Trophoblast cell (in vitro differentiated cells and primary cell): ENCODE measurements at regions not wholly inside any gene's neighbourhood (a gene's known extent, or its start where the extent isn't known, plus 50 kb on each side); places are given as distances from the start of the nearest gene placed in this dataset.

ENCODE experiments used
- DNase-seq, 2 donors: peaks; one replicate each; pipeline ENCODE4 v3.0.0-alpha.2; 2016
- H2AFZ ChIP-seq: 2 replicates; pipeline ENCODE4 v1.6.1; 2013; ENCODE audit warnings: low read length, moderate library complexity, mild to moderate bottlenecking; ENCODE audit not compliant: insufficient read depth, poor library complexity
- H2AK5ac ChIP-seq: 2 replicates; pipeline ENCODE4 v1.6.1; 2013; ENCODE audit warnings: mild to moderate bottlenecking, low read length
- H2BK120ac ChIP-seq: 2 replicates; pipeline ENCODE4 v1.6.1; 2013; ENCODE audit warnings: low read length, mild to moderate bottlenecking, moderate library complexity; ENCODE audit not compliant: insufficient read depth, poor library complexity
- H2BK12ac ChIP-seq: 2 replicates; pipeline ENCODE4 v1.6.1; 2013; ENCODE audit warnings: mild to moderate bottlenecking, low read length, moderate library complexity
- H2BK5ac ChIP-seq: 2 replicates; pipeline ENCODE4 v1.6.1; 2013; ENCODE audit warnings: low read length, low read depth, moderate library complexity, mild to moderate bottlenecking; ENCODE audit not compliant: poor library complexity
- H3K14ac ChIP-seq: 2 replicates; pipeline ENCODE4 v1.6.1; 2013; ENCODE audit warnings: mild to moderate bottlenecking, low read length
- H3K18ac ChIP-seq: 2 replicates; pipeline ENCODE4 v1.6.1; 2013; ENCODE audit warnings: mild to moderate bottlenecking, low read length
- H3K23ac ChIP-seq: 2 replicates; pipeline ENCODE4 v1.6.1; 2013; ENCODE audit warnings: low read length
- H3K27ac ChIP-seq: 2 replicates; pipeline ENCODE4 v1.5.1; 2013; ENCODE audit warnings: low read depth, mild to moderate bottlenecking, inconsistent platforms, low read length, moderate library complexity
- H3K27me3 ChIP-seq: 2 replicates; pipeline ENCODE4 v1.6.1; 2013; ENCODE audit warnings: inconsistent platforms, mild to moderate bottlenecking, low read length, moderate library complexity; ENCODE audit not compliant: insufficient read depth
- H3K36me3 ChIP-seq, 2 experiments: 1 replicate in 1 of 2; 2 replicates in 1 of 2; pipeline ENCODE4 v1.6.1; 2013; ENCODE audit warnings: low read length in 2 of 2, mild to moderate bottlenecking in 2 of 2, moderate library complexity in 1 of 2; ENCODE audit not compliant: insufficient read depth in 2 of 2, control insufficient read depth in 1 of 2
- H3K4ac ChIP-seq: 2 replicates; pipeline ENCODE4 v1.6.1; 2013; ENCODE audit warnings: low read depth, mild to moderate bottlenecking, low read length, moderate library complexity
- H3K4me1 ChIP-seq, 2 experiments: 1 replicate in 1 of 2; 2 replicates in 1 of 2; pipeline ENCODE4 v1.6.1; 2013; ENCODE audit warnings: low read length in 2 of 2, mild to moderate bottlenecking in 2 of 2, moderate library complexity in 1 of 2; ENCODE audit not compliant: insufficient read depth in 2 of 2, control insufficient read depth in 1 of 2
- H3K4me2 ChIP-seq: 2 replicates; pipeline ENCODE4 v1.6.1; 2013; ENCODE audit warnings: inconsistent platforms, mild to moderate bottlenecking, low read length, moderate library complexity
- H3K4me3 ChIP-seq: 2 replicates; pipeline ENCODE4 v1.5.1; 2013; ENCODE audit warnings: mild to moderate bottlenecking, low read depth, low read length, inconsistent platforms
- H3K79me1 ChIP-seq: one replicate; pipeline ENCODE4 v1.6.1; 2013; ENCODE audit warnings: low read length
- H3K79me2 ChIP-seq: 2 replicates; pipeline ENCODE4 v1.6.1; 2013; ENCODE audit warnings: low read length, mild to moderate bottlenecking; ENCODE audit not compliant: control insufficient read depth, insufficient read depth, poor library complexity
- H3K9ac ChIP-seq: 2 replicates; pipeline ENCODE4 v1.6.1; 2013; ENCODE audit warnings: mild to moderate bottlenecking, low read length
- H3K9me3 ChIP-seq: 2 replicates; pipeline ENCODE4 v1.6.1; 2013; ENCODE audit warnings: low read depth, mild to moderate bottlenecking, control low read depth, inconsistent platforms, low read length; ENCODE audit not compliant: insufficient read depth
- H4K12ac ChIP-seq: 2 replicates; pipeline ENCODE4 v1.6.1; 2013; ENCODE audit warnings: low read depth, mild to moderate bottlenecking, low read length, moderate library complexity
- H4K8ac ChIP-seq: 2 replicates; pipeline ENCODE4 v1.6.1; 2013; ENCODE audit warnings: low read depth, mild to moderate bottlenecking, low read length, moderate library complexity
- H4K91ac ChIP-seq: one replicate; pipeline ENCODE4 v1.6.1; 2013; ENCODE audit warnings: low read depth, mild to moderate bottlenecking, low read length, moderate library complexity
- WGBS: extraction: QIAGEN DNeasy Blood & Tissue Kit; methylation state at CpG from one replicate; pipeline ENCODE4 v1.1.7; 2013; ENCODE audit warnings: missing lambda C conversion rate; ENCODE audit not compliant: insufficient read length, insufficient coverage; ENCODE audit errors: extremely low coverage; 5-methylcytosine and 5-hydroxymethylcytosine counted together

DNA sequence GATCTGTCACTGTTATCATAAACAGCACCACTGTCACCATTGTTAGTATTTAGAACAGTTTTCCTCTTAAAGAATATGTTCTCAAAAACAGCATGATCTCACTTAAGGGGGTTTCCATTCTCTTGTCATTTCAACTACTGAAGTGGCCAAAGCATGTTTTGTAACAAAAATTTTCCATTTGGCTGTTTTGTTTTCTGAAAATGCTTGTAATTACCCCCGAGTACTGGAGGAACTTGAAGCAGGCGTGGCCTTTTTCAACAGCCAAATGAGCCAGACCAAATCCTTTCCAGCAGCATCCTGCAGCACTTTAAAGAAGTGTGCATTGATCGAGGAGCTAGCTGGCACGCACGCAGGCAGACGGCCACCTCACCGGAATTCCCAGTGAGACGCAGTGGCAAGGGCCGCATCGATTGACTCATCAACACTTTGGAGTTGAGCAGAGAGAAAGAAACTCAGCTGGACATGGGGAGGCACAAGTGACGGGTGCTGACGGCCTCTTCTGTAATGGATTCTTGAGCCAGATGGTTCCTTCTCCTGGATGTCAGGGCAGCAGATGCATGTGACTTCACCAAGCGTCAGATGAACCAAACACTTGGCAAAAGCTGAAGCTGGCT, 234.3 kb upstream of the IGF1R start:
- Histone ChIP-seq H4K12ac (no peak overlapping the region), H3K27ac (no peak overlapping the region), H3K27me3 (no peaks in the 10 kb centered on the region), H3K4me1 (no peaks in the 10 kb centered on the region), H3K36me3 (no peaks in the 10 kb centered on the region), H3K4me2 (no peak overlapping the region), H3K18ac (no peak overlapping the region), H3K9me3 (no peaks in the 10 kb centered on the region), H2BK12ac (no peak overlapping the region), H3K79me2 (no peaks in the 10 kb centered on the region), H2BK120ac (no peak overlapping the region), H2BK5ac (no peak overlapping the region), H4K8ac (no peak overlapping the region), H4K91ac (no peak overlapping the region), H2AK5ac (no peak overlapping the region), H3K14ac (no peak overlapping the region), H2AFZ (no peak overlapping the region), H3K23ac (no peak overlapping the region), H3K79me1 (no peaks in the 10 kb centered on the region), H3K4ac (no peak overlapping the region), H3K9ac (no peak overlapping the region), H3K4me3 (no peak overlapping the region)
- no CpG with 5 or more reads among the region's 13 CpGs for WGBS
- no peak for DNase-seq

DNA sequence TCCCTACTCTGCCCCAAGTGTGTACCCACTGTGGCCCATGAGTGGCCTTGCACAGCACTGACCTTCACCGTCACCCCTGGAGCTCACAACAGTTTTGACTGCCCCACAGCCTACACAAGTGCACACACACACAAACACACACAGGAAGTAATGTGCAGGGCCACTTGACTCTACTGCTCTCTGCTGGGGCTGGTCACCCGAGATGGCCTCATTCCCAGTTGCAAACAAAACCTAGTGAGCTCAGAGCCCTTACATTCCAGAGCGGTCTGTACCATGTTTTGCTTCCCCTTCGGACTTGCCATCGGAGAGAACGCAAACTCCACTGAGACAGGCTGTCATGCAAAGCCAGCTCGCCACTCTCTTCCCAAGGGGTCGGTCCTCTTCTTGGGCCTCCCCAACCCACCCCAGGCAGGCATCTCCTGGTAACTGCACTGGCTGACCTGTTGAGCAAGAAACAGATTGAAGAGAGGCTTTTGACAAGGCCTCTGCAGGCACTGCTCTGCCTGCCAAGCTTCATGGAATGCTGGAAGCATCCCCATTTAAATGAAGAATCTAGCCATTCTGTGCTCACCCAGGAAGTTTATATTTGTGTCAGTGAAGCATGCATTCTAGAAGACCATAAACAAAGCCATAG, 232.0 kb upstream of the IGF1R start:
- Histone ChIP-seq H4K12ac (no peak overlapping the region), H3K27ac (no peak overlapping the region), H2AFZ (no peak overlapping the region), H3K14ac (no peak overlapping the region), H3K36me3 (no peaks in the 10 kb centered on the region), H2BK12ac (no peak overlapping the region), H3K9me3 (no peaks in the 10 kb centered on the region), H3K4me2 (no peak overlapping the region), H3K27me3 (no peaks in the 10 kb centered on the region), H4K8ac (no peak overlapping the region), H3K23ac (no peak overlapping the region), H3K18ac (no peak overlapping the region), H3K4me1 (peaks cover 0 to under 1% of the 10 kb centered on the region in 2 experiments), H3K79me1 (no peaks in the 10 kb centered on the region), H3K79me2 (no peaks in the 10 kb centered on the region), H2BK5ac (no peak overlapping the region), H2BK120ac (no peak overlapping the region), H3K9ac (no peak overlapping the region), H2AK5ac (no peak overlapping the region), H3K4ac (no peak overlapping the region), H3K4me3 (no peak overlapping the region), H4K91ac (no peak overlapping the region)
- WGBS, result no CpG with 5 or more reads among the region's 8 CpGs
- no peak for DNase-seq

DNA sequence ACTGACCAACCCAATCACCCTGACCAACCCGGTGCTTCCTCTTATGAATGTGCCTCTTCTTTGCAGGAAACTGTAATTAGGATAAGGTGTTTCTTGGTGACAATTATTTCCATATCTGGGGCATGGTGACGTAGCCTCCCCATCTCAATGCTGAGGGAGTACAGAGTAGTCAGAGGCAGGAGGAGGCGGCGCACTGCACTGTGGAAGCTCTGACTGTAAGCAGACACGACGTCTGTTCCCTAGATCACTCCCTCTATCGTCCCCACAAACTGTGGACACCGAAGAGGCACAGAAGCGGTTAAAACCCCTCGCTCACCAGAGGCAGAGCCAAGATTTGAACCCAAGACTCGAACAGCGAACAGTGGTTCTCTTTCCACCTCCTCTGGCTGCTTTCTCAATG, 231.0 kb upstream of the IGF1R start:
- no peak overlapping the region for H3K4ac ChIP-seq
- no peaks in the 10 kb centered on the region for H3K79me2 ChIP-seq
- no peak overlapping the region for H2BK12ac ChIP-seq
- no peak overlapping the region for H3K9ac ChIP-seq
- no peak overlapping the region for H3K23ac ChIP-seq
- no peak overlapping the region for H2AK5ac ChIP-seq
- H4K91ac ChIP-seq, result no peak overlapping the region
- no peak overlapping the region for H2BK5ac ChIP-seq
- no peaks in the 10 kb centered on the region for H3K79me1 ChIP-seq
- H3K4me2 ChIP-seq, result no peak overlapping the region
- H3K14ac ChIP-seq, result no peak overlapping the region
- H4K12ac ChIP-seq, result no peak overlapping the region
- no peaks in the 10 kb centered on the region for H3K36me3 ChIP-seq
- H4K8ac ChIP-seq, result no peak overlapping the region
- H3K27me3 ChIP-seq, result peaks cover 4% of the 10 kb centered on the region
- no peaks in the 10 kb centered on the region for H3K9me3 ChIP-seq
- no peak overlapping the region for H3K27ac ChIP-seq
- H3K18ac ChIP-seq, result no peak overlapping the region
- DNase-seq, result no peak
- H2BK120ac ChIP-seq, result no peak overlapping the region
- no peak overlapping the region for H3K4me3 ChIP-seq
- peaks cover 0 to 3% of the 10 kb centered on the region in 2 experiments for H3K4me1 ChIP-seq
- no CpG with 5 or more reads among the region's 12 CpGs for WGBS
- H2AFZ ChIP-seq, result no peak overlapping the region

DNA sequence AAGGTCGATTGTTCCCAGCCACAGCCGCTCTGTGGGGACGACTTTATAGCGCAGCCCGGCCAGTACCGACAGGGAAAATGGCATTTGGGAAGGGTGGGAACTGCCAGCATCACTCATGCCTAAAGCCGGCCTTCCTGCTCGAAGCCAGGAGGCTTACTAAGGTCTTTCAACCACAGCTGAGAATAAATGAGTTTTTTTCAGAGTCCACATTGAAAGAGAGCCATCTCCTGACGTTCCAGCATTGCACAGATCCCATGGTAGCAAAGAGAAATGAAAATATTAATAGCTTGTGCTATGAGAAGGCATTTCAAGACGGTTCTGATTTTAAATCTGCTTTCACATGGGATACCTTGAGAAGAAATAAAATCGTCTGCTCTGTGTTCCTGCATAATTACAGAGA, 230.2 kb upstream of the IGF1R start:
- Histone ChIP-seq H3K4ac (no peak overlapping the region), H3K9me3 (peaks cover 4% of the 10 kb centered on the region), H3K79me1 (no peaks in the 10 kb centered on the region), H4K8ac (no peak overlapping the region), H3K36me3 (no peaks in the 10 kb centered on the region), H3K4me3 (no peak overlapping the region), H3K27me3 (peaks cover 5% of the 10 kb centered on the region), H3K27ac (no peak overlapping the region), H3K23ac (no peak overlapping the region), H4K91ac (no peak overlapping the region), H2AK5ac (no peak overlapping the region), H2BK5ac (no peak overlapping the region), H2AFZ (no peak overlapping the region), H3K9ac (no peak overlapping the region), H3K4me1 (peaks cover 0 to 3% of the 10 kb centered on the region in 2 experiments), H3K14ac (no peak overlapping the region), H3K4me2 (no peak overlapping the region), H2BK12ac (no peak overlapping the region), H2BK120ac (no peak overlapping the region), H4K12ac (no peak overlapping the region), H3K18ac (no peak overlapping the region), H3K79me2 (no peaks in the 10 kb centered on the region)
- no CpG with 5 or more reads among the region's 11 CpGs for WGBS
- no peak for DNase-seq
